Panc1 (cell line): ENCODE measurements at regions not wholly inside any gene's neighbourhood (a gene's known extent, or its start where the extent isn't known, plus 50 kb on each side); places are given as distances from the start of the nearest gene placed in this dataset.

Source experiments
- ATAC-seq: fragments of 200-7000 bp; cut with Tn5 transposase; 2 replicates; pipeline ENCODE4 v1.9.1; 2020; ENCODE audit warnings: mild to moderate bottlenecking, moderate library complexity
- BruUV-seq: library from RNA; stranded (reverse); fragments of 400-500 nt; replicated peaks from 2 replicates; lab custom pipeline; 2021; lab: Mats Ljungman, UMichigan
- CTCF ChIA-PET: fragments of 300-600 bp; sonication (Branson Sonifier 250); formaldehyde crosslinking; loops from one replicate; lab custom pipeline; 2022; ENCODE audit warnings: antibody characterized with exemption; lab: Charles Lee
- POLR2A ChIA-PET: fragments of 300-600 bp; sonication (Branson Sonifier 250); formaldehyde crosslinking; loops from one replicate; lab custom pipeline; 2022; ENCODE audit warnings: antibody characterized with exemption; lab: Charles Lee
- DNase-seq: peaks from one replicate; pipeline ENCODE4 v3.0.0-alpha.2; 2010; ENCODE audit warnings: low read depth, low spot score
- H3K27ac ChIP-seq: 2 replicates; pipeline ENCODE4 v1.5.1; 2011; ENCODE audit warnings: mild to moderate bottlenecking, low read length, inconsistent platforms
- H3K27me3 ChIP-seq: fragments of 200-500 bp; sonication (Bioruptor generic); 2 replicates; pipeline ENCODE4 v1.6.0; 2014; ENCODE audit warnings: low read length, inconsistent platforms; ENCODE audit not compliant: control insufficient read depth, insufficient read depth
- H3K36me3 ChIP-seq: fragments of 200-500 bp; sonication (Bioruptor generic); 2 replicates; pipeline ENCODE4 v1.5.1; 2014; ENCODE audit warnings: inconsistent platforms, mild to moderate bottlenecking, low read length, moderate library complexity; ENCODE audit not compliant: control insufficient read depth, insufficient read depth
- H3K4me1 ChIP-seq: 2 replicates; pipeline ENCODE4 v1.5.1; 2011; ENCODE audit warnings: inconsistent platforms, mild to moderate bottlenecking, low read length, moderate library complexity; ENCODE audit not compliant: control insufficient read depth, insufficient read depth
- H3K4me3 ChIP-seq, 2 experiments: 2 replicates each; pipeline ENCODE4 v1.5.1; 2011 to 2012; ENCODE audit warnings: low read depth in 2 of 2, low read length in 2 of 2, mild to moderate bottlenecking in 2 of 2, inconsistent platforms in 1 of 2, moderate library complexity in 1 of 2
- H3K9me3 ChIP-seq: fragments of 200-500 bp; sonication (Bioruptor generic); 2 replicates; pipeline ENCODE4 v1.5.1; 2014; ENCODE audit warnings: low read depth, mild to moderate bottlenecking, inconsistent platforms, low read length, moderate library complexity; ENCODE audit not compliant: control insufficient read depth, insufficient read depth
- CTCF ChIP-seq: fragments of 450-650 bp; IDR thresholded peaks from 2 replicates; pipeline ENCODE4 v1.5.1; 2017; ENCODE audit warnings: mild to moderate bottlenecking
- POLR2AphosphoS5 ChIP-seq: IDR thresholded peaks from 2 replicates; pipeline ENCODE4 v1.6.1; 2012; ENCODE audit warnings: mild to moderate bottlenecking, low read depth, low read length, moderate library complexity
- SIN3A ChIP-seq: IDR thresholded peaks from 2 replicates; pipeline ENCODE4 v1.6.1; 2012; ENCODE audit warnings: low read depth, mild to moderate bottlenecking, low read length, moderate library complexity, borderline replicate concordance; ENCODE audit not compliant: insufficient read depth
- TCF7L2 ChIP-seq: IDR thresholded peaks from 2 replicates; pipeline ENCODE4 v1.6.1; 2011; ENCODE audit warnings: mild to moderate bottlenecking, low read depth, low read length, inconsistent platforms
- in situ Hi-C: cut with HindIII; loops from 2 replicates; pipeline ENCODE4 v1.10.0; 2016; ENCODE audit warnings: low sequenced_read_pairs, low pct_unique_long_range_greater_than_20kb
- intact Hi-C: fragments of 100-400 bp; cut with micrococcal nuclease; formaldehyde crosslinking; loops from one replicate; pipeline ENCODE4 v1.10.0; 2022; ENCODE audit not compliant: unreplicated experiment
- TF ChIP-seq, protein P1 (sequence below), 2 experiments: IDR thresholded peaks; 2 replicates each; pipeline ENCODE4 v1.6.1; 2011 to 2012; ENCODE audit warnings: low read depth in 2 of 2, control low read depth in 1 of 2, low read length in 1 of 2, mild to moderate bottlenecking in 1 of 2, moderate library complexity in 1 of 2; ENCODE audit not compliant: insufficient read depth in 1 of 2

GRCh38 chr5:161630948-161631347 is 54.6 kb upstream of the GABRA6 start:
- TF ChIP-seq, protein P1, sequence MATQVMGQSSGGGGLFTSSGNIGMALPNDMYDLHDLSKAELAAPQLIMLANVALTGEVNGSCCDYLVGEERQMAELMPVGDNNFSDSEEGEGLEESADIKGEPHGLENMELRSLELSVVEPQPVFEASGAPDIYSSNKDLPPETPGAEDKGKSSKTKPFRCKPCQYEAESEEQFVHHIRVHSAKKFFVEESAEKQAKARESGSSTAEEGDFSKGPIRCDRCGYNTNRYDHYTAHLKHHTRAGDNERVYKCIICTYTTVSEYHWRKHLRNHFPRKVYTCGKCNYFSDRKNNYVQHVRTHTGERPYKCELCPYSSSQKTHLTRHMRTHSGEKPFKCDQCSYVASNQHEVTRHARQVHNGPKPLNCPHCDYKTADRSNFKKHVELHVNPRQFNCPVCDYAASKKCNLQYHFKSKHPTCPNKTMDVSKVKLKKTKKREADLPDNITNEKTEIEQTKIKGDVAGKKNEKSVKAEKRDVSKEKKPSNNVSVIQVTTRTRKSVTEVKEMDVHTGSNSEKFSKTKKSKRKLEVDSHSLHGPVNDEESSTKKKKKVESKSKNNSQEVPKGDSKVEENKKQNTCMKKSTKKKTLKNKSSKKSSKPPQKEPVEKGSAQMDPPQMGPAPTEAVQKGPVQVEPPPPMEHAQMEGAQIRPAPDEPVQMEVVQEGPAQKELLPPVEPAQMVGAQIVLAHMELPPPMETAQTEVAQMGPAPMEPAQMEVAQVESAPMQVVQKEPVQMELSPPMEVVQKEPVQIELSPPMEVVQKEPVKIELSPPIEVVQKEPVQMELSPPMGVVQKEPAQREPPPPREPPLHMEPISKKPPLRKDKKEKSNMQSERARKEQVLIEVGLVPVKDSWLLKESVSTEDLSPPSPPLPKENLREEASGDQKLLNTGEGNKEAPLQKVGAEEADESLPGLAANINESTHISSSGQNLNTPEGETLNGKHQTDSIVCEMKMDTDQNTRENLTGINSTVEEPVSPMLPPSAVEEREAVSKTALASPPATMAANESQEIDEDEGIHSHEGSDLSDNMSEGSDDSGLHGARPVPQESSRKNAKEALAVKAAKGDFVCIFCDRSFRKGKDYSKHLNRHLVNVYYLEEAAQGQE (IDR thresholded peaks at IDR 0.05; ENCODE audit: insufficient read depth in 1 of 2, low read depth in 2 of 2, low read length in 1 of 2): no peak
- no peak for TF ChIP-seq SIN3A
- TF ChIP-seq POLR2AphosphoS5: no peak
- no peak for TF ChIP-seq TCF7L2
- TF ChIP-seq CTCF: no peak
- intact Hi-C loops (no loop called here), in situ Hi-C loops (no loop called here)
- H3K4me3 ChIP-seq: no peak overlapping the region
- H3K27me3 ChIP-seq: no peaks in the 10 kb centered on the region
- CTCF ChIA-PET: no interaction called here
- H3K9me3 ChIP-seq: no peaks in the 10 kb centered on the region
- POLR2A ChIA-PET: no interaction called here
- DNase-seq: no peak
- no peaks in the 10 kb centered on the region for H3K36me3 ChIP-seq
- no TSS peak for BruUV-seq
- ATAC-seq: no peak
- H3K4me1 ChIP-seq: no peaks in the 10 kb centered on the region
- no peak overlapping the region for H3K27ac ChIP-seq

DNA sequence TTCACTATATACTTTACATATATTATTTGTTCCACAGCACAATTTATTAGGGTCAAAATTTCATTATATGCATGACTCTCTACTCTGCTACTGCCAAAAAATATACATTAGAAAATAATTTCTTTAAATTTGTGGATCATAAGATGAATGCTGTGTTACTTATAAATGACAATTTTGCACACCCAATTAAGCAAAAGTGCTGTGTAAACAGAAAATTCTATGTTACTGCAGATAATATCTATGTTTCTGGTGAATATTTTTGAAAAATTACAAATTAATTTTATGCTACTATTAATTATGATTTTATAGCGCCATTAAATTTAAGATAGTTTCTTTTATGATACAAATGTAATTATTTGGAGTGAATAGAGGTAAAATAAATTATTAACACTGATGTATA is 59.8 kb upstream of the GABRA6 start:
- Histone ChIP-seq H3K27me3 (no peaks in the 10 kb centered on the region), H3K4me3 (no peak overlapping the region), H3K36me3 (no peaks in the 10 kb centered on the region), H3K27ac (no peak overlapping the region), H3K4me1 (no peaks in the 10 kb centered on the region), H3K9me3 (no peaks in the 10 kb centered on the region)
- in situ Hi-C loops (no loop called here), intact Hi-C loops (no loop called here)
- ATAC-seq (no peak), DNase-seq (no peak)
- ChIA-PET CTCF (no interaction called here), POLR2A (no interaction called here)
- TF ChIP-seq TCF7L2 (no peak), SIN3A (no peak), POLR2AphosphoS5 (no peak), CTCF (no peak)
- TF ChIP-seq, protein P1 (IDR thresholded peaks at IDR 0.05; ENCODE audit: insufficient read depth in 1 of 2, low read depth in 2 of 2, low read length in 1 of 2): no peak
- BruUV-seq: no TSS peak
